HG02610 (cell line): ENCODE measurements at regions not wholly inside any gene's neighbourhood (a gene's known extent, or its start where the extent isn't known, plus 50 kb on each side); places are given as distances from the start of the nearest gene placed in this dataset.

Experiments used
- ATAC-seq: cut with Tn5 transposase; IDR thresholded peaks from one replicate; pipeline ENCODE4 v1.9.1; 2021; ENCODE audit warnings: mild to moderate bottlenecking, moderate library complexity; ENCODE audit not compliant: unreplicated experiment

DNA sequence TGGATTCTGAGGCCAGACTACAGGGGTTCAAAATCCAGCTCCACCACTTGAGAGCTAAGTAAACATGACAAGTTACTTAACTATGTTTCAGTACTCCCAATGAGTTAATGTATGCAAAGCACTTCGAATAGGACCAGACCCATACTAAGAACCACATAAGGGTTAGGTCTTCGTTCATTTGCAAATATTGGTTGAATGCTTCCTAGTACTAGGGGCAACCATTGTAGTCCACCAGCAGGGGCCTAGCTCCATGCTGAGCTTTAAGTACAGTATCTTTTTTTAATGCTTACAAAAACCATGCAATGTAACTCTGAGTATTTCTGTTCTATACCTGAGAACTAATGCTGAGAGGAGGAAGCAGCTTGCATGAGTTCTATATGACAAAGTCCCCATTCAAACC is 80.4 kb upstream of the PDE1C start:
- no peak for ATAC-seq

DNA sequence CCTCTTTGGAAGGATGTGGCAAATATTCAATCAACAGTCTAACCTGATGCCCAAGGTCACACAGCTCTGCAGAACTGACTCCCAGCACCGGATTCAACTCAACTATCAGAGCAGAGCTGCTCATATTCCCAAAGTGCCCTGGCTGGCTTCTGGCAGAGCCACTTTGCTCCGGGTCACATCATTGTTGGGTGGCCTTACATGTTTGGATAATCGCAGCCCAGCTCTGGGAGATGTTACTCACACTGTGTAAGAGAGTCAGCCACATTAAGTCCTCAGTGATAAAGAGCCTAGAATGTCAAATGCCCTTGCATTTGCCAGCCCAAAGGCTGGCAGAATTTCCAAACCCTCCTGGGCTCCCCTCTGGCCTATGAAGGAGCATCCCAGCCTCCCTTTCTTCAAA is 79.8 kb upstream of the PDE1C start:
- no peak for ATAC-seq

- ATAC-seq: no peak
Measured at GRCh38 chr7:32147546-32148268, 77.5 kb upstream of the PDE1C start.

GRCh38 chr7:32145911-32146310 is 75.7 kb upstream of the PDE1C start:
- ATAC-seq: no peak

DNA sequence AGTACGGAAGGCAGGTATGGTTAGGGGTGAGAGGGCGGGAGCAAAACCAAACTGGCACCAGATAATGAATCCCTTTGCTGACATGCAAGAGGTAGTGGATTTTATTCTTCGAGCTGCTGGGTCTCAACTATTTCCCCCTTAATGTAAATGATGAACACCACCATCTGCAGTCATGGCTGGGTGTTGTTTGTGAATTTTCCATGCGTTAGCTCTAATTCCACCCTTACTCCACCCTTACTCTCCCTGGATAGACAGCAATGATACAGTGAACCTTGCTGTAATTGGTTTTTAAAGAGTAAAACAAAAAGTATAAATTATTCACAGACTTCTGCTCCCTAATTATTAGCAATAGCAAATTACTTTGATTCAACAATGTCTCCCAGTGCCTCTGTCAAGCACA is 74.5 kb upstream of the PDE1C start:
- no peak for ATAC-seq

- no peak for ATAC-seq
Measured at GRCh38 chr7:32143301-32143700, 73.1 kb upstream of the PDE1C start.

- ATAC-seq: no peak
Measured at GRCh38 chr7:32142649-32143048, 72.4 kb upstream of the PDE1C start.

- ATAC-seq: no peak
Measured at GRCh38 chr7:32140210-32140939, 70.2 kb upstream of the PDE1C start.

- no peak for ATAC-seq
Measured at GRCh38 chr7:32137059-32137458, 66.9 kb upstream of the PDE1C start.

DNA sequence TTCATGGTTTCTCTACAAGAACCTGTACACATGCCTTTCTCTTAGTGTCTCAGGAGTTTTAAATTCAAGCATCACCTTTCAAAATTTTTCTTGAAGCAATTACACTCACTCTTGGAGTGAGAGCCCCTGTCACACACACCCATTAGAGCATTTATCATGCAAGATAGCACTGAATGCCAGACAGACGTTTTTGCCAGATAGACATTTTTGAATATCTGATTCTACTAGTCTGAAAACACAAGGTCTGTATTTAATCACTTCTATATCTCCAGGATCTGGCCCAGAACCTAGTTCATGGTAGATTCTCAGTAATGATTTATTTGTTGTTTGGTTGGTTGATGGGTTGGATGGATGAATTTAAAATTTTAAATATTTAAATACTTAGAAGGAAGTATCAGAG is 60.9 kb upstream of the PDE1C start:
- ATAC-seq: no peak

DNA sequence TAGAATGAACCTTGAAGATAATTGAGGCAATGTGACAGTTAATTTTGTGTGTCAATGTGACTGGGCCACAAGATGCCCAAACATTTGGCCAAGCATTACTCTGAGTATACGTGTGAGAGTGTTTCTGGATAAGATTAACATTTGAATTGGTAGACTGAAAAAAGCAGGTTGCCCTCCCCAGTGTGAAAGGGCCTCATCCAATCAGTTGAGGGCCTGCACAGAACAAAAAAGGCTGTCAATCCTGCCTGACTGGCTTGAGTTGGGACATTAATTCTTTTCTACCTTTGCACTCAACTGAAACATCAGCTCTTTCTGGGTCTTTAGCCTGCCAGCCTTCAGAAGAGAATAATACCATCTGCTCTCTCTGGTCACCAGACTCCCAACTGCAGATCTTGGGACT is 56.6 kb upstream of the PDE1C start:
- no peak for ATAC-seq
